IPS DF 4.7 (cell line): ENCODE measurements at regions not wholly inside any gene's neighbourhood (a gene's known extent, or its start where the extent isn't known, plus 50 kb on each side); places are given as distances from the start of the nearest gene placed in this dataset.

Experiments used
- DNase-seq: peaks from one replicate; pipeline ENCODE4 v3.0.0-alpha.2; 2013; ENCODE audit warnings: low spot score; ENCODE audit errors: extremely low read depth

DNA sequence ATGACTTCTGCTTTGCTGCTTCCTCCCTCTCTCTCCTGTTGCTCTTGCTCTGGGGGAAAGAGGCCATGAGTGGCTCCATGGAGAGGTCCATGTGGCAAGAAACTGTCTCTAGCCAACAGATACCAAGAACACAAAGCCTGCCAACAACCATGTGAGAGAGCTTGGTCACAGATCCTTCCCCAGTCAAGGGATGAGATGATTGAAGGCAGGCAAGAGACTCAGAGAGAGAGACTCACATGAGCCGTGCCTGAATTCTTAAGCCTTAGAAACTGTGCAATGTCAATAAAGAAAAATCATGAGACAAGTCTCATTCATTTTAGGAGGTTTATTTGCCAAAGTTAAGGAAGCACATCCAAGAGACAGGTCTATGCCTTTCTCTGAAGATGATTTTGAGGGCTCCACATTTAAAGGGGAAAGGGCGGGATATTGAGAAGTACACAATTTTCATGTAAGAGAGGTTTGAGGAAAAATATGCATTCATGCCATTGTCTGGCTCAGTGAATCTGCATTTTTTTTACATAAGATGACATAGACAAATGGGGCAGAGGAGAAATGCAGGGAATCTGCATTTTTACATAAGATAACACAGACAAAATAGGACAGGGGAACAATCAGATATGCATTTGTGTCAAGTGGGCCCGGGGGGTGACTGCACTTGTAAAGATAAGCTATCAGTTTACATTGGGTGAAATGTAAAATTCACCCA lies 59.5 kb upstream of the SUCLG2 start:
- no peak for DNase-seq

DNA sequence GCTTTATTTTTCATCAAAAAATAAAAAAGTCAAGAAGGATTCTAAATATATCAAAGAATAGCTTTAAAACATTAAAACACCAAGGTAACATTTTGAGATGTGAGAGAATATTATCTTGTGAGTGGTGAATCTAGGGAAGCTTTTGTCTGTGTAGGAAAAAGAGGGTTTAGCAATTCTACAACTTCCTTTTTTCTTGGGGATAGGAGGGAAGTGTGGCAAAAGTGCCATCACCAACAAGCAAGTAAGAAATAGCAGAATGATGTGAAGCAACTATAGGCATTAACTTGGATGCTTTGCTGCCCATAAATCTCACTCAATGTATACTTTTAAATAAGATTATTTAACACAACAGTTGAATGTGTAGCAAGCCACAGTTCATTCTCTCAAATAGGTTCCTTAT lies 57.8 kb upstream of the SUCLG2 start:
- DNase-seq = no peak

- no peak for DNase-seq
Observed at GRCh38 chr3:67710396-67710795, 56.0 kb upstream of the SUCLG2 start.

- no peak for DNase-seq
Observed at GRCh38 chr3:67706934-67707333, 52.5 kb upstream of the SUCLG2 start.

DNA sequence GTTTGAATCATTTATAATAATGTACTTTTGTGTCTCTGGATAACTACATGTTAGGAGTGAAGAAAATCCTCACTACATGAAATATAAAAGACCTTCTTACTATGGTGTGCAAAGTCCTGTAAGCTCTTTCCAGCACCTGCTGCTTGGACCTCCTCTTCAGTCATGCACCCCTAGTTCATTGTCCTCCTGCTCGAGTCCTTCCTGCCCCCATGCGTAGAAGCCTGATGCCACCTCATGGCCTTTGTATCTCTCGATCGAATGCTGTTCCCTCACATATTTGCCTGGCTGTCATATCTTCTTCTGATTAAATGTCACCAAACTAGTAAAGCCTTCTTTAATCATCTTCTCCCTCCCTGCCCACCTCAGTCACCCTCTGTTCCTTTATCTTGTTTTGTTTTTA lies 49.9 kb upstream of the SUCLG2 start:
- DNase-seq = no peak
